ENCODE measurements at regions not wholly inside any gene's neighbourhood (a gene's known extent, or its start where the extent isn't known, plus 50 kb on each side); places are given as distances from the start of the nearest gene placed in this dataset.

- Histone ChIP-seq H3K27me3 (ENCODE audit: insufficient read depth, low read depth, low read length) (no peaks in the 10 kb centered on the region), H4K20me1 (ENCODE audit: insufficient read depth) (no peaks in the 10 kb centered on the region), H3K4me3 (ENCODE audit: low read length) (no peak overlapping the region), H3F3A (ENCODE audit: insufficient read depth, low read length, poor library complexity, severe bottlenecking) (no peaks in the 10 kb centered on the region), H3K27ac (ENCODE audit: low read length) (no peak overlapping the region), H2AFZ (ENCODE audit: low read depth, low read length) (no peak overlapping the region), H3K9me2 (ENCODE audit: insufficient read depth, low read length) (no peaks in the 10 kb centered on the region), H3K4me2 (ENCODE audit: low read length) (no peak overlapping the region), H3K79me2 (replicated peaks; ENCODE audit: insufficient read depth, low read length) (no peaks in the 10 kb centered on the region), H3K9ac (ENCODE audit: low read length) (no peak overlapping the region), H3K9me3 (ENCODE audit: low read length) (no peaks in the 10 kb centered on the region), H3K36me3 (ENCODE audit: insufficient read depth, low read length) (no peaks in the 10 kb centered on the region)
- TF ChIP-seq POLR2AphosphoS5 (IDR thresholded peaks at IDR 0.05): no peak
- TF ChIP-seq, protein P1, sequence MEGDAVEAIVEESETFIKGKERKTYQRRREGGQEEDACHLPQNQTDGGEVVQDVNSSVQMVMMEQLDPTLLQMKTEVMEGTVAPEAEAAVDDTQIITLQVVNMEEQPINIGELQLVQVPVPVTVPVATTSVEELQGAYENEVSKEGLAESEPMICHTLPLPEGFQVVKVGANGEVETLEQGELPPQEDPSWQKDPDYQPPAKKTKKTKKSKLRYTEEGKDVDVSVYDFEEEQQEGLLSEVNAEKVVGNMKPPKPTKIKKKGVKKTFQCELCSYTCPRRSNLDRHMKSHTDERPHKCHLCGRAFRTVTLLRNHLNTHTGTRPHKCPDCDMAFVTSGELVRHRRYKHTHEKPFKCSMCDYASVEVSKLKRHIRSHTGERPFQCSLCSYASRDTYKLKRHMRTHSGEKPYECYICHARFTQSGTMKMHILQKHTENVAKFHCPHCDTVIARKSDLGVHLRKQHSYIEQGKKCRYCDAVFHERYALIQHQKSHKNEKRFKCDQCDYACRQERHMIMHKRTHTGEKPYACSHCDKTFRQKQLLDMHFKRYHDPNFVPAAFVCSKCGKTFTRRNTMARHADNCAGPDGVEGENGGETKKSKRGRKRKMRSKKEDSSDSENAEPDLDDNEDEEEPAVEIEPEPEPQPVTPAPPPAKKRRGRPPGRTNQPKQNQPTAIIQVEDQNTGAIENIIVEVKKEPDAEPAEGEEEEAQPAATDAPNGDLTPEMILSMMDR (IDR thresholded peaks at IDR 0.05; ENCODE audit: poor library complexity, severe bottlenecking): no peak
- no peak for TF ChIP-seq EZH2 (IDR thresholded peaks at IDR 0.05; ENCODE audit: borderline replicate concordance, insufficient read depth, low read length, poor library complexity, severe bottlenecking)
- no peak for TF ChIP-seq TAF1 (IDR thresholded peaks at IDR 0.05; ENCODE audit: low read depth)
- no peak for TF ChIP-seq RAD21 (conservative IDR thresholded peaks at IDR 0.05)
These were observed 521.5 kb upstream of the HTR2A start for GRCh38 chr13:47418206-47418920.

DNA sequence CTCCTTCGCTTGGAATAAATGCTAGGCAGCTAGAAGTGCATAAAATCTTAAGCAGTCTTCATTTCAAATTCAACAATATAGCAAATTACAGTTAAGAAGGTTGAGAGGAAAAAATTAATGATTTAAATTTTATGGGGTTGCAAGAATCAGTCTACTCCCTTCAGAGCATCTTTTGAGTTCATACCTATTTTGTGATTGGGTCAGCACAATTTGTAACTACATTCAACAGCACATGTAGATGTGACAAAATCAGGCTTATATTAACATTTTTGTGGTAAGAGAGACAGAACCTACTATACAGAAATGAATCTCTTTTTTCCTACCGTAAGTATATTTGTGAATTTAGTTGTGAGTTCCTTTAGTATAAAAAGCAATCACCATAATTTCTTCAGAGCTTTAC lies 520.6 kb upstream of the HTR2A start:
- Histone ChIP-seq H3K4me3 (ENCODE audit: low read length) (no peak overlapping the region), H3K79me2 (replicated peaks; ENCODE audit: insufficient read depth, low read length) (no peaks in the 10 kb centered on the region), H3K9ac (ENCODE audit: low read length) (no peak overlapping the region), H3K36me3 (ENCODE audit: insufficient read depth, low read length) (no peaks in the 10 kb centered on the region), H3K27me3 (ENCODE audit: insufficient read depth, low read depth, low read length) (no peaks in the 10 kb centered on the region), H3F3A (ENCODE audit: insufficient read depth, low read length, poor library complexity, severe bottlenecking) (no peaks in the 10 kb centered on the region), H3K4me2 (ENCODE audit: low read length) (no peak overlapping the region), H3K27ac (ENCODE audit: low read length) (no peak overlapping the region), H4K20me1 (ENCODE audit: insufficient read depth) (no peaks in the 10 kb centered on the region), H2AFZ (ENCODE audit: low read depth, low read length) (no peak overlapping the region), H3K9me3 (ENCODE audit: low read length) (no peaks in the 10 kb centered on the region), H3K9me2 (ENCODE audit: insufficient read depth, low read length) (no peaks in the 10 kb centered on the region)
- TF ChIP-seq SMC3 (conservative IDR thresholded peaks at IDR 0.05; ENCODE audit: poor library complexity) (no peak), RAD21 (conservative IDR thresholded peaks at IDR 0.05) (no peak), MXI1 (conservative IDR thresholded peaks at IDR 0.05; ENCODE audit: poor library complexity, severe bottlenecking) (no peak), TAF1 (IDR thresholded peaks at IDR 0.05; ENCODE audit: low read depth) (no peak), EP300 (conservative IDR thresholded peaks at IDR 0.05; ENCODE audit: poor library complexity, severe bottlenecking) (no peak), POLR2AphosphoS5 (IDR thresholded peaks at IDR 0.05) (no peak), EZH2 (IDR thresholded peaks at IDR 0.05; ENCODE audit: borderline replicate concordance, insufficient read depth, low read length, poor library complexity, severe bottlenecking) (no peak)
- TF ChIP-seq, protein P2, sequence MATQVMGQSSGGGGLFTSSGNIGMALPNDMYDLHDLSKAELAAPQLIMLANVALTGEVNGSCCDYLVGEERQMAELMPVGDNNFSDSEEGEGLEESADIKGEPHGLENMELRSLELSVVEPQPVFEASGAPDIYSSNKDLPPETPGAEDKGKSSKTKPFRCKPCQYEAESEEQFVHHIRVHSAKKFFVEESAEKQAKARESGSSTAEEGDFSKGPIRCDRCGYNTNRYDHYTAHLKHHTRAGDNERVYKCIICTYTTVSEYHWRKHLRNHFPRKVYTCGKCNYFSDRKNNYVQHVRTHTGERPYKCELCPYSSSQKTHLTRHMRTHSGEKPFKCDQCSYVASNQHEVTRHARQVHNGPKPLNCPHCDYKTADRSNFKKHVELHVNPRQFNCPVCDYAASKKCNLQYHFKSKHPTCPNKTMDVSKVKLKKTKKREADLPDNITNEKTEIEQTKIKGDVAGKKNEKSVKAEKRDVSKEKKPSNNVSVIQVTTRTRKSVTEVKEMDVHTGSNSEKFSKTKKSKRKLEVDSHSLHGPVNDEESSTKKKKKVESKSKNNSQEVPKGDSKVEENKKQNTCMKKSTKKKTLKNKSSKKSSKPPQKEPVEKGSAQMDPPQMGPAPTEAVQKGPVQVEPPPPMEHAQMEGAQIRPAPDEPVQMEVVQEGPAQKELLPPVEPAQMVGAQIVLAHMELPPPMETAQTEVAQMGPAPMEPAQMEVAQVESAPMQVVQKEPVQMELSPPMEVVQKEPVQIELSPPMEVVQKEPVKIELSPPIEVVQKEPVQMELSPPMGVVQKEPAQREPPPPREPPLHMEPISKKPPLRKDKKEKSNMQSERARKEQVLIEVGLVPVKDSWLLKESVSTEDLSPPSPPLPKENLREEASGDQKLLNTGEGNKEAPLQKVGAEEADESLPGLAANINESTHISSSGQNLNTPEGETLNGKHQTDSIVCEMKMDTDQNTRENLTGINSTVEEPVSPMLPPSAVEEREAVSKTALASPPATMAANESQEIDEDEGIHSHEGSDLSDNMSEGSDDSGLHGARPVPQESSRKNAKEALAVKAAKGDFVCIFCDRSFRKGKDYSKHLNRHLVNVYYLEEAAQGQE (IDR thresholded peaks at IDR 0.05; ENCODE audit: borderline replicate concordance): no peak
- TF ChIP-seq, protein P1 (IDR thresholded peaks at IDR 0.05; ENCODE audit: poor library complexity, severe bottlenecking): no peak

Data from neural cell (in vitro differentiated cells).